ENCODE measurements at regions not wholly inside any gene's neighbourhood (a gene's known extent, or its start where the extent isn't known, plus 50 kb on each side); places are given as distances from the start of the nearest gene placed in this dataset.

DNA sequence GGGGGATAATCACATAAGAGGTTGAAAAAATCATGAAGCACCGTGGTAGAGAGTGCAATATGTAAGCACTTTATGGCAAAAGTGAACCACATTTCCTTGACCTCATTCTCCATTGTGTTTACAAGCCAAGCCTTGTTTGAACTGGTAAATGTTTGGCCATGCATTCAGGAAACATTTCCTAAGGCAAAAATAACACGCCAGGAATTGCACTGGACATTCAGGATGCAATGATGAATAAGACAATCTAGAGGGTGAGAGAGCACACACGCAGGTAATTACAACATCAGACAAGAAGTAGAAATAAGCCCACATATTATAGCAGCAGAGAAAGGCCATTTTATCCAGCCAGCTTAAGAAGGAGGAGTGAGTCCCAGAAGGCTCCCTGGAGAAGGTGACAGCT, 218.0 kb upstream of the OSR1 start:
- H3K27me3 Mint-ChIP-seq = peaks cover 4% of the 10 kb centered on the region
- intact Hi-C loops (cut with micrococcal nuclease) = no loop called here
- Histone ChIP-seq H3K4me2 (replicated peaks; ENCODE audit: low read depth, low read length, poor library complexity, severe bottlenecking) (no peak overlapping the region), H4K20me1 (ENCODE audit: control insufficient read depth, insufficient read depth, low read length, poor library complexity, severe bottlenecking) (no peaks in the 10 kb centered on the region), H3K27me3 (replicated peaks in 1 of 4; ENCODE audit: control extremely low read depth in 1 of 4, control insufficient read depth in 3 of 4, insufficient read depth in 4 of 4, low read length in 3 of 4) (no peaks in the 10 kb centered on the region), H3K4me3 (ENCODE audit: control extremely low read depth in 1 of 5, extremely low read depth in 1 of 5, insufficient read depth in 1 of 5, low read depth in 2 of 5, low read length in 4 of 5) (no peak overlapping the region), H3K79me2 (ENCODE audit: control insufficient read depth, insufficient read depth, low read length) (no peaks in the 10 kb centered on the region), H3K36me3 (replicated peaks in 1 of 2; ENCODE audit: control extremely low read depth in 1 of 2, control insufficient read depth in 1 of 2, extremely low read depth in 1 of 2, insufficient read depth in 2 of 2, low read length in 1 of 2) (no peaks in the 10 kb centered on the region), H3K4me1 (ENCODE audit: control insufficient read depth in 2 of 2, insufficient read depth in 2 of 2, low read length in 2 of 2) (no peaks in the 10 kb centered on the region), H3K9ac (ENCODE audit: low read length) (no peak overlapping the region), H2AFZ (ENCODE audit: insufficient read depth, low read depth, low read length, poor library complexity, severe bottlenecking) (no peak overlapping the region), H3K9me3 (ENCODE audit: control extremely low read depth in 1 of 3, control insufficient read depth in 2 of 3, insufficient read depth in 1 of 3, low read length in 2 of 3) (no peaks in the 10 kb centered on the region), H3K27ac (ENCODE audit: low read length in 2 of 2) (no peak overlapping the region)
- TF ChIP-seq EZH2 (IDR thresholded peaks at IDR 0.05; ENCODE audit: borderline replicate concordance, insufficient read depth, low read depth, low read length, poor library complexity, severe bottlenecking) = no peak
- TF ChIP-seq, protein P1, sequence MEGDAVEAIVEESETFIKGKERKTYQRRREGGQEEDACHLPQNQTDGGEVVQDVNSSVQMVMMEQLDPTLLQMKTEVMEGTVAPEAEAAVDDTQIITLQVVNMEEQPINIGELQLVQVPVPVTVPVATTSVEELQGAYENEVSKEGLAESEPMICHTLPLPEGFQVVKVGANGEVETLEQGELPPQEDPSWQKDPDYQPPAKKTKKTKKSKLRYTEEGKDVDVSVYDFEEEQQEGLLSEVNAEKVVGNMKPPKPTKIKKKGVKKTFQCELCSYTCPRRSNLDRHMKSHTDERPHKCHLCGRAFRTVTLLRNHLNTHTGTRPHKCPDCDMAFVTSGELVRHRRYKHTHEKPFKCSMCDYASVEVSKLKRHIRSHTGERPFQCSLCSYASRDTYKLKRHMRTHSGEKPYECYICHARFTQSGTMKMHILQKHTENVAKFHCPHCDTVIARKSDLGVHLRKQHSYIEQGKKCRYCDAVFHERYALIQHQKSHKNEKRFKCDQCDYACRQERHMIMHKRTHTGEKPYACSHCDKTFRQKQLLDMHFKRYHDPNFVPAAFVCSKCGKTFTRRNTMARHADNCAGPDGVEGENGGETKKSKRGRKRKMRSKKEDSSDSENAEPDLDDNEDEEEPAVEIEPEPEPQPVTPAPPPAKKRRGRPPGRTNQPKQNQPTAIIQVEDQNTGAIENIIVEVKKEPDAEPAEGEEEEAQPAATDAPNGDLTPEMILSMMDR (IDR thresholded peaks at IDR 0.05) = no peak
- ATAC-seq (ENCODE audit: low read depth) = no peak
- H3K27ac Mint-ChIP-seq = no peak overlapping the region
- no peaks in the 10 kb centered on the region for H3K9me3 Mint-ChIP-seq (ENCODE audit: insufficient read depth)
- H3K4me3 Mint-ChIP-seq = no peak overlapping the region
- H3K4me1 Mint-ChIP-seq = no peaks in the 10 kb centered on the region
- WGBS (ENCODE audit: insufficient coverage) = no CpG with 5 or more reads among the region's 3 CpGs
- no peak for DNase-seq
- ChIA-PET POLR2A (no interaction called here), CTCF (no interaction called here)

DNA sequence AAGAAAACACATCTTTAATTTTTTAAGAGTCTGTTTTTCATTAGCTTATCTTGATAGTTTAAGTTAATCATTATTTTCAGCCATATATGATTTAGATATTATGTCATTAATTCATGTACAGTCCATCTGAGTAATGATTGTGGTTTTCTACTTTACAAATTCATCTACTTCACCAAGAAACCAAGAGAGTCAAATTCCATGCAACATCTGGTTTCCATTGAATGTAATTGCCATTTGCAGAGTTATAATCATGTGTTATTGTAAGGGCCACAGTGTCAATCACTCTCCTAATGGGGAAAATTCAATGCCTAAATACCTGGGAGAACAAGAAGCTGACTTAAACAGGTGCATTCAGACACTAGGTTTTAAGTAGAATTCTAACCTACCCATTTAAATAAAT, 217.2 kb upstream of the OSR1 start:
- no peak for DNase-seq
- intact Hi-C loops (cut with micrococcal nuclease) = no loop called here
- TF ChIP-seq EZH2 (IDR thresholded peaks at IDR 0.05; ENCODE audit: borderline replicate concordance, insufficient read depth, low read depth, low read length, poor library complexity, severe bottlenecking) = no peak
- TF ChIP-seq, protein P1 (IDR thresholded peaks at IDR 0.05) = no peak
- Histone ChIP-seq H3K9ac (ENCODE audit: low read length) (no peak overlapping the region), H3K79me2 (ENCODE audit: control insufficient read depth, insufficient read depth, low read length) (no peaks in the 10 kb centered on the region), H4K20me1 (ENCODE audit: control insufficient read depth, insufficient read depth, low read length, poor library complexity, severe bottlenecking) (no peaks in the 10 kb centered on the region), H3K4me2 (replicated peaks; ENCODE audit: low read depth, low read length, poor library complexity, severe bottlenecking) (no peak overlapping the region), H3K36me3 (replicated peaks in 1 of 2; ENCODE audit: control extremely low read depth in 1 of 2, control insufficient read depth in 1 of 2, extremely low read depth in 1 of 2, insufficient read depth in 2 of 2, low read length in 1 of 2) (no peaks in the 10 kb centered on the region), H3K27me3 (replicated peaks in 1 of 4; ENCODE audit: control extremely low read depth in 1 of 4, control insufficient read depth in 3 of 4, insufficient read depth in 4 of 4, low read length in 3 of 4) (no peaks in the 10 kb centered on the region), H2AFZ (ENCODE audit: insufficient read depth, low read depth, low read length, poor library complexity, severe bottlenecking) (no peak overlapping the region), H3K4me1 (ENCODE audit: control insufficient read depth in 2 of 2, insufficient read depth in 2 of 2, low read length in 2 of 2) (no peaks in the 10 kb centered on the region), H3K9me3 (ENCODE audit: control extremely low read depth in 1 of 3, control insufficient read depth in 2 of 3, insufficient read depth in 1 of 3, low read length in 2 of 3) (no peaks in the 10 kb centered on the region), H3K27ac (ENCODE audit: low read length in 2 of 2) (no peak overlapping the region), H3K4me3 (ENCODE audit: control extremely low read depth in 1 of 5, extremely low read depth in 1 of 5, insufficient read depth in 1 of 5, low read depth in 2 of 5, low read length in 4 of 5) (no peak overlapping the region)
- CTCF ChIA-PET = no interaction called here
- Mint-ChIP-seq H3K4me1 (no peaks in the 10 kb centered on the region), H3K4me3 (no peak overlapping the region), H3K27me3 (peaks cover 4% of the 10 kb centered on the region), H3K27ac (no peak overlapping the region), H3K9me3 (ENCODE audit: insufficient read depth) (no peaks in the 10 kb centered on the region)
- POLR2A ChIA-PET = no interaction called here
- ATAC-seq (ENCODE audit: low read depth) = no peak

All from B cell (primary cell).